PFSK-1 (cell line): ENCODE measurements at regions not wholly inside any gene's neighbourhood (a gene's known extent, or its start where the extent isn't known, plus 50 kb on each side); places are given as distances from the start of the nearest gene placed in this dataset.

Source experiments
- POLR2AphosphoS5 ChIP-seq: IDR thresholded peaks from 2 replicates; pipeline ENCODE4 v1.6.1; 2012; ENCODE audit warnings: low read depth, mild to moderate bottlenecking, control low read depth, low read length, moderate library complexity
- TAF1 ChIP-seq: IDR thresholded peaks from 2 replicates; pipeline ENCODE4 v1.6.1; 2012; ENCODE audit warnings: low read length, control low read depth, borderline replicate concordance; ENCODE audit not compliant: insufficient read depth
- TF ChIP-seq, protein P1 (sequence below), 2 experiments: IDR thresholded peaks; 2 replicates each; pipeline versions ENCODE4 v1.6.1 to v1.8.0; 2011 to 2012; ENCODE audit warnings: low read depth in 2 of 2, low read length in 2 of 2, control low read depth in 1 of 2, inconsistent platforms in 1 of 2, mild to moderate bottlenecking in 1 of 2, moderate library complexity in 1 of 2; ENCODE audit not compliant: insufficient read depth in 1 of 2

- TF ChIP-seq POLR2AphosphoS5: no peak
- TF ChIP-seq TAF1: no peak
- TF ChIP-seq, protein P1, sequence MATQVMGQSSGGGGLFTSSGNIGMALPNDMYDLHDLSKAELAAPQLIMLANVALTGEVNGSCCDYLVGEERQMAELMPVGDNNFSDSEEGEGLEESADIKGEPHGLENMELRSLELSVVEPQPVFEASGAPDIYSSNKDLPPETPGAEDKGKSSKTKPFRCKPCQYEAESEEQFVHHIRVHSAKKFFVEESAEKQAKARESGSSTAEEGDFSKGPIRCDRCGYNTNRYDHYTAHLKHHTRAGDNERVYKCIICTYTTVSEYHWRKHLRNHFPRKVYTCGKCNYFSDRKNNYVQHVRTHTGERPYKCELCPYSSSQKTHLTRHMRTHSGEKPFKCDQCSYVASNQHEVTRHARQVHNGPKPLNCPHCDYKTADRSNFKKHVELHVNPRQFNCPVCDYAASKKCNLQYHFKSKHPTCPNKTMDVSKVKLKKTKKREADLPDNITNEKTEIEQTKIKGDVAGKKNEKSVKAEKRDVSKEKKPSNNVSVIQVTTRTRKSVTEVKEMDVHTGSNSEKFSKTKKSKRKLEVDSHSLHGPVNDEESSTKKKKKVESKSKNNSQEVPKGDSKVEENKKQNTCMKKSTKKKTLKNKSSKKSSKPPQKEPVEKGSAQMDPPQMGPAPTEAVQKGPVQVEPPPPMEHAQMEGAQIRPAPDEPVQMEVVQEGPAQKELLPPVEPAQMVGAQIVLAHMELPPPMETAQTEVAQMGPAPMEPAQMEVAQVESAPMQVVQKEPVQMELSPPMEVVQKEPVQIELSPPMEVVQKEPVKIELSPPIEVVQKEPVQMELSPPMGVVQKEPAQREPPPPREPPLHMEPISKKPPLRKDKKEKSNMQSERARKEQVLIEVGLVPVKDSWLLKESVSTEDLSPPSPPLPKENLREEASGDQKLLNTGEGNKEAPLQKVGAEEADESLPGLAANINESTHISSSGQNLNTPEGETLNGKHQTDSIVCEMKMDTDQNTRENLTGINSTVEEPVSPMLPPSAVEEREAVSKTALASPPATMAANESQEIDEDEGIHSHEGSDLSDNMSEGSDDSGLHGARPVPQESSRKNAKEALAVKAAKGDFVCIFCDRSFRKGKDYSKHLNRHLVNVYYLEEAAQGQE (IDR thresholded peaks at IDR 0.05; ENCODE audit: insufficient read depth in 1 of 2, low read depth in 2 of 2, low read length in 2 of 2): no peak
Observed at GRCh38 chr4:35604252-35604651, 640.1 kb downstream of the ARAP2 start.
